HEK293T (cell line): ENCODE measurements at regions not wholly inside any gene's neighbourhood (a gene's known extent, or its start where the extent isn't known, plus 50 kb on each side); places are given as distances from the start of the nearest gene placed in this dataset.
"Not testable (repeated sequence)": the region's sequence is repeated elsewhere in the genome, so short reads cannot be mapped to it uniquely, and the experiment has no call there.

ENCODE experiments used
- CTCF ChIA-PET: fragments of 350-600 bp; formaldehyde crosslinking; extraction: SDS; loops from one replicate; lab custom pipeline; 2021; ENCODE audit warnings: antibody characterized with exemption, inconsistent platforms; lab: Yijun Ruan, JAX
- POLR2A ChIA-PET: fragments of 350-600 bp; formaldehyde crosslinking; extraction: SDS; loops from one replicate; lab custom pipeline; 2020; ENCODE audit warnings: antibody characterized with exemption, inconsistent platforms; lab: Yijun Ruan, JAX
- DNase-seq: peaks from one replicate; pipeline ENCODE4 v3.0.0; 2012; ENCODE audit warnings: mixed read lengths; ENCODE audit errors: extremely low spot score
- ARNT ChIP-seq: fragments of 450-650 bp; IDR thresholded peaks from 2 replicates; pipeline ENCODE4 v1.6.1; 2017; ENCODE audit warnings: mild to moderate bottlenecking
- BHLHE40 ChIP-seq: fragments of 450-650 bp; IDR thresholded peaks from 2 replicates; pipeline ENCODE4 v1.6.1; 2016; ENCODE audit warnings: mild to moderate bottlenecking, moderate library complexity, borderline replicate concordance
- CTBP1 ChIP-seq: fragments of 450-650 bp; IDR thresholded peaks from 2 replicates; pipeline ENCODE4 v1.6.1; 2016; ENCODE audit warnings: borderline replicate concordance
- ELF4 ChIP-seq: fragments of 450-650 bp; IDR thresholded peaks from 2 replicates; pipeline ENCODE4 v1.6.1; 2017; ENCODE audit warnings: antibody characterized with exemption
- FOXA1 ChIP-seq: fragments of 450-650 bp; IDR thresholded peaks from 2 replicates; pipeline ENCODE4 v1.6.1; 2016; ENCODE audit warnings: mild to moderate bottlenecking
- FOXK2 ChIP-seq: fragments of 450-650 bp; IDR thresholded peaks from 2 replicates; pipeline ENCODE4 v1.6.1; 2016; ENCODE audit warnings: mild to moderate bottlenecking
- FOXM1 ChIP-seq: fragments of 450-650 bp; IDR thresholded peaks from 2 replicates; pipeline ENCODE4 v1.6.1; 2017; ENCODE audit warnings: mild to moderate bottlenecking, borderline replicate concordance
- HDGF ChIP-seq: fragments of 450-650 bp; IDR thresholded peaks from 2 replicates; pipeline ENCODE4 v1.6.1; 2017; ENCODE audit warnings: antibody characterized with exemption, borderline replicate concordance
- L3MBTL2 ChIP-seq: fragments of 450-650 bp; conservative IDR thresholded peaks from 2 replicates; pipeline ENCODE4 v1.6.1; 2016; ENCODE audit warnings: mild to moderate bottlenecking
- LEF1 ChIP-seq: fragments of 450-650 bp; IDR thresholded peaks from 2 replicates; pipeline ENCODE4 v1.6.1; 2017; ENCODE audit warnings: mild to moderate bottlenecking, borderline replicate concordance
- NFRKB ChIP-seq: fragments of 450-650 bp; IDR thresholded peaks from 2 replicates; pipeline ENCODE4 v1.6.1; 2016; ENCODE audit warnings: mild to moderate bottlenecking, moderate library complexity
- SP1 ChIP-seq: fragments of 450-650 bp; IDR thresholded peaks from 2 replicates; pipeline ENCODE4 v1.6.1; 2017
- SUZ12 ChIP-seq: fragments of 450-650 bp; IDR thresholded peaks from 2 replicates; pipeline ENCODE4 v1.6.1; 2016; ENCODE audit warnings: mild to moderate bottlenecking
- TARDBP ChIP-seq: fragments of 450-650 bp; IDR thresholded peaks from 2 replicates; pipeline ENCODE4 v1.6.1; 2016
- ZNF384 ChIP-seq: fragments of 450-650 bp; IDR thresholded peaks from 2 replicates; pipeline ENCODE4 v1.6.1; 2016
- TF ChIP-seq, protein P1 (sequence below): fragments of 450-650 bp; IDR thresholded peaks from 2 replicates; pipeline ENCODE4 v1.6.1; 2016

DNA sequence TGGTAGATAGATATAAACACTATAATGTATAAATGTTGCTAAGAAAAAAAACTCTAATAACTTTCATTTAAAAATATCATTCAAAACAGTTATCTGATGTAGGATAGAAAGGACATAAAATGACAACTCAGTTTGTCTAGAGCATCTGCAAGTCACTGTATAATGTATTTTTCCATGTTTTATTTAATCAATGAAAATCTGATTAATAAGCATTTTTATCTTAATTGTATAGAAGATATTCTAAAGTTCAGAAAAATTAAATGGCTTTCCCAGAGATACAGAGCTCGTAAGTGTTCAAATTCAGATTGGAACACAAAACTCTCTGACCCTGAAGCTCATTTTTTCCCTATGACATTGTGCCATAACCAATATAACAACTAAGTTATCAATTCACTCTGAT, 295.9 kb upstream of the DCN start:
- POLR2A ChIA-PET, result no interaction called here

DNA sequence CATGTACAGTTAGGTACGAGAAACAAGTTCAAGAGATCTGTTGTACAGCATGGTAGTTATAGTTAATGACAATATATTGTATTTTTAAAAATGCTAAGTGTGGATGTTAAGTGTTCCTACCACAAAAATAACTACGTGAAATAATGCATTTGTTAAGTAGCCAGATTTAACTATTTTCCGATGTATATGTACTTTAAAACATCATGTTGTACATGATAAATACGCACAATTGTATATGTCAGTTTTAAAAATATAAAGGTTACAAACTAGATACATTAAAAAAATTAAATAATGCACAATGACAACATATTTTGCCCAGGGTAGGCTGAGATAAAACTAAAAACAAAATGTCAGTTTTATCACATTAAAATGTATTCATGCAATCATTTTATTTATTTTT, 285.1 kb upstream of the DCN start:
- DNase-seq, result no peak
- CTCF ChIA-PET, result no interaction called here
- POLR2A ChIA-PET, result no interaction called here
- TF ChIP-seq FOXA1 (no peak), ZNF384 (no peak), L3MBTL2 (no peak), SP1 (no peak), TARDBP (no peak), BHLHE40 (no peak), CTBP1 (no peak), HDGF (no peak), NFRKB (no peak), SUZ12 (no peak), FOXK2 (no peak), FOXM1 (no peak), ELF4 (no peak)
- TF ChIP-seq, protein P1, sequence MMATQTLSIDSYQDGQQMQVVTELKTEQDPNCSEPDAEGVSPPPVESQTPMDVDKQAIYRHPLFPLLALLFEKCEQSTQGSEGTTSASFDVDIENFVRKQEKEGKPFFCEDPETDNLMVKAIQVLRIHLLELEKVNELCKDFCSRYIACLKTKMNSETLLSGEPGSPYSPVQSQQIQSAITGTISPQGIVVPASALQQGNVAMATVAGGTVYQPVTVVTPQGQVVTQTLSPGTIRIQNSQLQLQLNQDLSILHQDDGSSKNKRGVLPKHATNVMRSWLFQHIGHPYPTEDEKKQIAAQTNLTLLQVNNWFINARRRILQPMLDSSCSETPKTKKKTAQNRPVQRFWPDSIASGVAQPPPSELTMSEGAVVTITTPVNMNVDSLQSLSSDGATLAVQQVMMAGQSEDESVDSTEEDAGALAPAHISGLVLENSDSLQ, result no peak

More for the DNA sequence above, 295.9 kb upstream of the DCN start:
- CTCF ChIA-PET, result no interaction called here
- TF ChIP-seq TARDBP (no peak), NFRKB (no peak), SP1 (no peak), FOXM1 (no peak), ELF4 (no peak), FOXA1 (no peak), ZNF384 (no peak), HDGF (no peak), LEF1 (no peak), CTBP1 (no peak), L3MBTL2 (no peak), BHLHE40 (no peak), FOXK2 (no peak), ARNT (no peak), SUZ12 (no peak)
- TF ChIP-seq, protein P1, result no peak
- DNase-seq, result no peak

DNA sequence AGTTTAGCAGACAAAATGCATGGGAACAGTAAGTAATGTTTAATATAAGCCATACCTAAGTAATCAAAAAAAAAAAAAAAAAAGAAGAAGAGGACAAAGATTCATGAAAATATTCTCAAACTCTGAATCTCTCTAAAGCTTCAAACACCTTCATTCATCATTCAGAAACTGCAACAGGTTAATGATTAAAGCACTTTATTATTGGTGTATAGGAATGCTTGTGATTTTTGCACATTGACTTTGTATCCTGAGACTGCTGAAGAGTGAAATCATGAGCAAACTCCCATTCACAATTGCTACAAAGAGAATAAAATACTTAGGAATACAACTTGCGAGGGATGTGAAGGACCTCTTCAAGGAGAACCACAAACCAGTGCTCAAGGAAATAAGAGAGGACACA, 278.4 kb upstream of the DCN start:
- CTCF ChIA-PET, result no interaction called here
- DNase-seq, result no peak
- TF ChIP-seq BHLHE40 (no peak), SP1 (no peak), ARNT (no peak), TARDBP (no peak), LEF1 (no peak), FOXM1 (no peak), ZNF384 (no peak), ELF4 (no peak), L3MBTL2 (no peak), NFRKB (no peak), SUZ12 (no peak), HDGF (no peak), FOXK2 (no peak), CTBP1 (no peak)
- TF ChIP-seq, protein P1, result no peak
- POLR2A ChIA-PET, result no interaction called here

DNA sequence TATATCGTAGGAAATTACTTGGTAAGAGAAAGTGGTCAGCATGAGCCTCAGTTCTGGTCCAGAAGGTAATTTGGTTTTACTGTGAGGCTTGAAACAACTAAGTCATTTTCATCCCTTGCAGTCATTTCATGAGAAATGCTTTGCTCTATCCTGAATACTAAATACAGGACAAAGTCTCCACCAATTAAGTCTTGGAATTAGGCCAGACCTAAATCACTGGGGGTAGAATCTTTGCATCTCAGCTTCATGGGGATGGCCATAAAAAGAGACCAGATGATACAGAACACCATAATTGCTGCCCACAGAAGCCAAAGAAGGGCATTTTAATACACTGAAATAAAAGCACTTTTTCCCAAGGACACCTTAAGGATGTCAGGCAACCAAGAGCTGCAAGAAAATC, 277.9 kb upstream of the DCN start:
- no peak for DNase-seq
- POLR2A ChIA-PET, result no interaction called here
- TF ChIP-seq CTBP1 (no peak), FOXM1 (no peak), HDGF (no peak), SUZ12 (no peak), ARNT (no peak), TARDBP (no peak), BHLHE40 (no peak)
- CTCF ChIA-PET, result no interaction called here

DNA sequence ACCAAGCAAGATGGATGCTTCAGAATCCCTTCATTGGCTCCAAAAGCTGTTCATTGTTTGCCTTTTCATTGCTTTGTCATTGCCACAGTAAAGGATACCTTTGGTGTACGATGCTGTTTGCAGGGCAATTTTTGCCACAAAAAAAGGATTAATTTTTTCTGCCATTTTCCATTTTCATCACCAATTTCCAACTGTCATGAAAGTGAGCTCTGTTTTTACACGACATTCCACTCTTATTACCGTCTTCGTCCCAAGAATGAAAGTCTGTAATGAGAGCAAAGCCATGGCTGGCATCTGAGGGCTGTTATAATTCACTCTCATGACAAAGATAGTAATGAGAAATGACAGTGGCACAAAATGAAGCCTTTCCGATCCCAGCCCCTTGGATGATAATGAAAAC, 272.7 kb upstream of the DCN start:
- TF ChIP-seq L3MBTL2, result no peak
- no peak for TF ChIP-seq ZNF384
- TF ChIP-seq FOXA1, result no peak
- ChIA-PET POLR2A (no interaction called here), CTCF (interaction anchor here (1.4 kb wide), 1 partner anchor 12 kb away, joined by 3 read pairs; no protein-coding TSS in a partner anchor)
- DNase-seq, result no peak

DNA sequence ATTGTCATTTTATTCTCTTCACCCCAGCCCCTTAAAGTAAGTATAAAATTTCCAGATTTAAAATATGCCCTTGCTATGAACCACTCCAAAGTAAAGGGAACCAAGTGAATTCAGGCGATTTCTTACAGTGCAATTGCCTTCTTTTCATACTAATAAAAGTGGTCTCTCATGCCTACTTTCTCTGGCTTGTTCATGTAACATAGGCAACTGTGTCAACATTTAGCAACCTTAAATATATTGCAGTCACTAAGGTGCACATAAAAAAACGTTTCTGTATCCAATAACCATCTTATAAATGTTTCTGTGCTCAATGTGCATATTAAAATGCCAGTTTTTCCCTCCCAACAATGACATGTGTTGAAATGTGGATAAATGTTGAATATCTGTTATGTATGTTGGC, 271.6 kb upstream of the DCN start:
- ChIA-PET CTCF (no interaction called here), POLR2A (no interaction called here)
- DNase-seq, result no peak
- TF ChIP-seq FOXK2, result no peak
- TF ChIP-seq LEF1, result no peak
- no peak for TF ChIP-seq ZNF384
- no peak for TF ChIP-seq HDGF
- TF ChIP-seq SP1, result no peak
- TF ChIP-seq ARNT, result no peak
- TF ChIP-seq, protein P1, result no peak
- TF ChIP-seq FOXM1, result no peak
- no peak for TF ChIP-seq NFRKB
- no peak for TF ChIP-seq FOXA1
- no peak for TF ChIP-seq TARDBP

DNA sequence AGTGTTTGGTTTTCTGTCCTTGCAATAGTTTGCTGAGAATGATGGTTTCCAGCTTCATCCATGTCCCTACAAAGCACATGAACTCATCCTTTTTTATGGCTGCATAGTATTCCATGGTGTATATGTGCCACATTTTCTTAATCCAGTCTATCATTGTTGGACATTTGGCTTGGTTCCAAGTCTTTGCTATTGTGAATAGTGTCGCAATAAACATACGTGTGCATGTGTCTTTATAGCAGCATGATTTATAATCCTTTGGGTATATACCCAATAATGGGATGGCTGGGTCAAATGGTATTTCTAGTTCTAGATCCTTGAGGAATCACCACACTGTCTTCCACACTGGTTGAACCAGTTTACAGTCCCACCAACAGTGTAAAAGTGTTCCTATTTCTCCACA, 269.8 kb upstream of the DCN start:
- DNase-seq, POLR2A ChIA-PET, CTCF ChIA-PET: not testable (repeated sequence)
